Heart right ventricle (tissue), 16 donors: ENCODE measurements at regions not wholly inside any gene's neighbourhood (a gene's known extent, or its start where the extent isn't known, plus 50 kb on each side); places are given as distances from the start of the nearest gene placed in this dataset.

Source experiments
- ATAC-seq, 8 donors: fragments of 200-7000 bp; cut with Tn5 transposase; one replicate each; pipeline ENCODE4 v1.9.1; 2020; ENCODE audit warnings: mild to moderate bottlenecking in 8 of 8, moderate library complexity in 8 of 8, moderate number of reproducible peaks in 1 of 8
- DNase-seq, 2 donors: peaks; one replicate each; pipeline ENCODE4 v3.0.0-alpha.2; 2020
- H3K27ac ChIP-seq, 10 donors: fragments of 200-600 bp; sonication (generic) in 2 of 10; one replicate each; pipeline versions ENCODE4 v1.5.0 to v1.8.0; 2020 to 2022; ENCODE audit warnings: mild to moderate bottlenecking in 3 of 10
- H3K27me3 ChIP-seq, 7 donors: fragments of 200-600 bp; one replicate each; pipeline ENCODE4 v1.8.0; 2021 to 2022; ENCODE audit warnings: mild to moderate bottlenecking in 2 of 7
- H3K36me3 ChIP-seq, 9 donors: fragments of 200-600 bp; sonication (generic) in 1 of 9; one replicate each; pipeline versions ENCODE4 v1.5.0 to v1.8.0; 2020 to 2022; ENCODE audit warnings: mild to moderate bottlenecking in 2 of 9
- H3K4me1 ChIP-seq, 9 donors: fragments of 200-600 bp; sonication (generic) in 1 of 9; one replicate each; pipeline versions ENCODE4 v1.5.0 to v1.8.0; 2020 to 2022; ENCODE audit warnings: mild to moderate bottlenecking in 4 of 9
- H3K4me3 ChIP-seq, 10 donors: fragments of 200-600 bp; sonication (generic) in 2 of 10; one replicate each; pipeline versions ENCODE4 v1.5.0 to v1.8.0; 2020 to 2022; ENCODE audit warnings: mild to moderate bottlenecking in 7 of 10, moderate library complexity in 2 of 10
- H3K9me3 ChIP-seq, 11 donors: fragments of 200-600 bp in 10 of 11; sonication (generic) in 2 of 11; one replicate each; pipeline versions ENCODE4 v1.5.0 to v1.8.0; 2013 to 2022; ENCODE audit warnings: mild to moderate bottlenecking in 2 of 11, control low read depth in 1 of 11, moderate library complexity in 1 of 11
- WGBS, 2 donors: extraction: QIAGEN DNeasy Blood & Tissue Kit; methylation state at CpG; one replicate each; pipeline ENCODE4 v1.1.7; 2013; ENCODE audit warnings: inconsistent platforms in 1 of 2; 5-methylcytosine and 5-hydroxymethylcytosine counted together
- intact Hi-C, 10 donors: fragments of 100-400 bp; cut with DNase I; formaldehyde crosslinking; loops; one replicate each; pipeline versions ENCODE4 v1.11.1 to v1.14.2; 2022
- TF ChIP-seq, protein P1 (sequence below), 9 donors: fragments of 200-600 bp; sonication (generic) in 2 of 9; IDR thresholded peaks; one replicate each; pipeline versions ENCODE4 v1.5.0 to v1.8.0; 2021 to 2022; ENCODE audit warnings: antibody characterized with exemption in 9 of 9, mild to moderate bottlenecking in 5 of 9, moderate library complexity in 1 of 9
- donor health status: Arrhythmogenic right ventricular cardiomyopathy.
- donor health status: ischemic (EF 13 %, LVEDD 7.1; RV severe dilation, severe dysfunction).
- donor health status: healthy with polysubstance abuse.
- donor health status: DM: no; HTN: yes; CAD: no.
- donor health status: DM: no; HTN: no; CAD: no.
- donor health status: ischemic (EF 25% LVEDD 6.9; RV normal size, moderate dysfunction).
- donor health status: ischemic (EF 25% LVEDD 5.7; RV mildly dilated, moderate dysfunction).
- donor health status: healthy.
- donor health status: DM: yes; HTN: yes; CAD: no.
- donor health status: Ischemic cardiomyopathy.
- donor health status: ischemic (EF 35%, LVEDD 5.7; RV mildly dilated, moderate dysfunction).
- donor health status: nonischemic (EF 11% LVEDD 7.7; RV severe dilation, severe dysfunction).
- donor health status: DM: yes; HTN: yes; CAD: no.
- donor health status: PGD.
- donor health status: ischemic (EF 29% LVEDD 5.4; RV normal size, mild dysfunction).
- donor health status: nonischemic (EF 23%, LVEDD 6.1; RV moderate dilation, normal function).

DNA sequence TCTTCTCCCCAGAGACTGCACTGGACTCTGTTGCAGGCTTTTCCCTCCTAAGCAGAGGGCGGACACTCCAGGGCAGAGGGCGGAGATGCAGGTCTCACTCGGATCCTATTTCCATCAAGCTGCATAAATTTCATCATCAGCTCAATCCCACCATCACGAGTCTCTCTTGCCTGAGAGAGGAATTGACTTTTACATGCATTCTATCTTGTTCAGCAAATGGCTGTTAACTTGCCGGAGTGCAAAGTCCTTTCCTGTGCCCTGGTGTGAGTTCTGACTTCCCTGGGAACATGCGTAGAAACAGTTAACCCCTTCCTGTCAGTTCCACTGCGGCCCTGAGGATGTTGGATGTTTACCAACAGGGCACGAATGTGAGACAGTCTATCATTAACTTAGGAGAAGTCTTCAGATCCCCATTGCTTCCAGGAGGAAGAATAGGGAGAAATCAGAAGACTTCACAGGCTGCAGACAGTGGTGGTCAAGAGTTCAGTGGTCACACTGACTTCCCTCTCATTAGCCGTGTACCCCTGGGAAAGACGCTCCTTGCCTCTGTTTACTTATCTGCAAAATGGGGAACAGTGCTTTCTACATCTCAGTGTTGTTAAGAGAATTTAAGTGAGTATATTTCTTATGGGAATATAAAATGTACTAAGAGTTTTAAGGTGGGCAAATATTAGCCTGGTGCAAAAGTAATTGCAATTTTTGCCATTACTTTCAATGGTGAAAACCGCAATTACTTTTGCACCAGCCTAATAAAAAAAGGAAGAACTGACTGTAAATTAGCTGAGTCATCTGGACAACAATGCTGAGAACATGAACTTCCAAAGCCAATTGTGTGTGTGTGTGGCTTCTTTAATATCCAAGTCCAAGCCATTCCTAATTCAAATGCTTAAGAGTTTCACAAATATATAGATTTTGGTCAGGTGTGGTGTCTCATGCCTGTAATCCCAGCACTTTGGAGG lies 248.0 kb downstream of the DRD1 start:
- H3K4me1 ChIP-seq: no peaks in the 10 kb centered on the region
- TF ChIP-seq, protein P1, sequence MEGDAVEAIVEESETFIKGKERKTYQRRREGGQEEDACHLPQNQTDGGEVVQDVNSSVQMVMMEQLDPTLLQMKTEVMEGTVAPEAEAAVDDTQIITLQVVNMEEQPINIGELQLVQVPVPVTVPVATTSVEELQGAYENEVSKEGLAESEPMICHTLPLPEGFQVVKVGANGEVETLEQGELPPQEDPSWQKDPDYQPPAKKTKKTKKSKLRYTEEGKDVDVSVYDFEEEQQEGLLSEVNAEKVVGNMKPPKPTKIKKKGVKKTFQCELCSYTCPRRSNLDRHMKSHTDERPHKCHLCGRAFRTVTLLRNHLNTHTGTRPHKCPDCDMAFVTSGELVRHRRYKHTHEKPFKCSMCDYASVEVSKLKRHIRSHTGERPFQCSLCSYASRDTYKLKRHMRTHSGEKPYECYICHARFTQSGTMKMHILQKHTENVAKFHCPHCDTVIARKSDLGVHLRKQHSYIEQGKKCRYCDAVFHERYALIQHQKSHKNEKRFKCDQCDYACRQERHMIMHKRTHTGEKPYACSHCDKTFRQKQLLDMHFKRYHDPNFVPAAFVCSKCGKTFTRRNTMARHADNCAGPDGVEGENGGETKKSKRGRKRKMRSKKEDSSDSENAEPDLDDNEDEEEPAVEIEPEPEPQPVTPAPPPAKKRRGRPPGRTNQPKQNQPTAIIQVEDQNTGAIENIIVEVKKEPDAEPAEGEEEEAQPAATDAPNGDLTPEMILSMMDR (IDR thresholded peaks at IDR 0.05): no peak
- intact Hi-C loops: no loop called here
- H3K27ac ChIP-seq: no peak overlapping the region
- no peak for DNase-seq
- 24 to 26% methylated on average over 11 of the region's 11 CpGs for WGBS, 2 donors
- H3K36me3 ChIP-seq: no peaks in the 10 kb centered on the region
- no peak overlapping the region for H3K4me3 ChIP-seq
- peaks cover 0 to 26% (median 7%) of the 10 kb centered on the region in 7 donors for H3K27me3 ChIP-seq
- no peak for ATAC-seq
- H3K9me3 ChIP-seq: peaks cover 0 to 14% (median 0%) of the 10 kb centered on the region in 11 donors

DNA sequence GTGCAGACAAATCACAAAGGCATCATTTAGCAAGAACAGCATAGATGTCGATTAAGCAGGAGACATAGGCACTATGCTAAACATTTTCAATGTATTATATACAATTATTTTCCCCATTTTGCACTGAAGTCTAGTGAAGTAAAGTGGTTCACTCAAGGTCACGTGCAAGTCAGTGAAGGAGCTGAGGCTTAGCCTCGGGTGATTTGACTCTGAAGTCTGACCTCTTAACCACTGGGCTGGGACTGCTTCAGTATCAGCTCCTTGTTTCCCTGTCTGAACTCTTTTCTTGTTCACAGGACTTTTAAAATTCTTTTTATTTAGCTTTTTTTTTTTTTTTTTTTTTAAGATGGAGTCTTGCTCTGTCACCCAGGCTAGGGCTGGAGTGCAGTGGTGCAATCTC lies 262.7 kb downstream of the DRD1 start:
- intact Hi-C loops: no loop called here

DNA sequence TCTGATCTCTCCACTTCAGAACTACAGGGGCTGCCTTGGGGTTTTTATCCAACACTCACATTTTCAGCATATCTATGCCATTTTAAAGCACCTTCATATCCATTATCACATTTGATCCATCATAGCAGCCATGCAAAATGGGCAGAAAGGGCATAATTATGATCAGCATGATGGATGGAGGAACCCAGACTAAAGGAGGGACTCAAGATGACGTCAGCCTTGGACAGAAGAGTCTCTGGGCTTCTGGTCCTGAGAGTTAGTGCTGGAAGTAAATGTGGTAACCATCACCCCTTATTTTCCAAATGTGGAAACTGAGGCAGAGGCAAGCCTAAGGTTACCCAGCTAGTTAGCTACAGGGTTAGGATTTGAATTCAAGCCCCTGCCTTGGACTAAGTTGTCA lies 273.1 kb downstream of the DRD1 start:
- Histone ChIP-seq H3K27me3 (peaks cover 0 to 10% (median 0%) of the 10 kb centered on the region in 7 donors), H3K4me3 (no peak overlapping the region), H3K9me3 (no peaks in the 10 kb centered on the region), H3K27ac (no peak overlapping the region), H3K36me3 (no peaks in the 10 kb centered on the region), H3K4me1 (no peaks in the 10 kb centered on the region)
- intact Hi-C loops: no loop called here
- ATAC-seq (no peak), DNase-seq (no peak)
- 76 to 78% methylated on average over 1 of the region's 1 CpG for WGBS, 2 donors
- TF ChIP-seq, protein P1 (IDR thresholded peaks at IDR 0.05): no peak

More for the DNA sequence above, 262.7 kb downstream of the DRD1 start:
- DNase-seq (no peak), ATAC-seq (no peak)
- Histone ChIP-seq H3K36me3 (no peaks in the 10 kb centered on the region), H3K27me3 (peaks cover 0 to 11% (median 0%) of the 10 kb centered on the region in 7 donors), H3K27ac (no peak overlapping the region), H3K4me3 (no peak overlapping the region), H3K9me3 (no peaks in the 10 kb centered on the region), H3K4me1 (no peaks in the 10 kb centered on the region)
- TF ChIP-seq, protein P1 (IDR thresholded peaks at IDR 0.05): no peak
- 73 to 79% methylated on average over 3 of the region's 3 CpGs for WGBS, 2 donors

DNA sequence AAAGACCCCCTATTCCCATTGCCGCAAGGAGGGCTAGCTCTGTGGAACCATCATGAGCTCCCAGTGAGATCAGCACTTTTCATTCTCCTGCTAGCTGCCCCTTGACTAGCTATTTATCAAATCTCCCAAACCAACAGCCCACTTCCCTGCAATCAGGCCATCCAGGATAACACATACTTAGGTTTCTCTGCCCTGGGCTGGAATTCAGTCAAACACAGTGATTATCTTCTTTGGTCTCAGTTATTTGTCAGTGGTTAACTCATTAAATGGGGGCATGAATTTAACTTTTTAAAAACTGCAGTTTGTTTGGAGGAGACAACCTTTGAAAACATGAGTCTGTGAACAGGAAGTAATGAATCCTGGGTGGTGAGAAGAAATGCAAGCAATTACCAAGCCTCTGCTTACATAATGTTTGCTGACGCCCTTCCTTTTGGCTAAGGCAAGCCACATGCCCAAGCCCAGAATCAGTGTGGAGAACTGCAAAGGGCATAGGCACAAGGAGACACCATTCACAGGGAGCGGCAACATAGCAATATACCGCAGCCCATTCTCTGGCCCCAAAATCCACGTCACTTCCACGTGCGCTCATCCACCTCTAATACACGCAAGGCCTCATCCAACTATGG lies 275.0 kb downstream of the DRD1 start:
- H3K4me1 ChIP-seq: no peaks in the 10 kb centered on the region
- intact Hi-C loops: no loop called here
- no peak overlapping the region for H3K4me3 ChIP-seq
- H3K27ac ChIP-seq: no peak overlapping the region
- no peak for DNase-seq
- H3K27me3 ChIP-seq: peaks cover 0 to 10% (median 3%) of the 10 kb centered on the region in 7 donors
- H3K36me3 ChIP-seq: no peaks in the 10 kb centered on the region
- no peak for ATAC-seq
- no peaks in the 10 kb centered on the region for H3K9me3 ChIP-seq
- 84% methylated on average over 8 of the region's 8 CpGs for WGBS, 2 donors
- TF ChIP-seq, protein P1 (IDR thresholded peaks at IDR 0.05): no peak
